GM18520 (cell line): ENCODE measurements at regions not wholly inside any gene's neighbourhood (a gene's known extent, or its start where the extent isn't known, plus 50 kb on each side); places are given as distances from the start of the nearest gene placed in this dataset.

ENCODE experiments used
- ATAC-seq: cut with Tn5 transposase; IDR thresholded peaks from one replicate; pipeline ENCODE4 v1.9.1; 2021; ENCODE audit not compliant: unreplicated experiment

DNA sequence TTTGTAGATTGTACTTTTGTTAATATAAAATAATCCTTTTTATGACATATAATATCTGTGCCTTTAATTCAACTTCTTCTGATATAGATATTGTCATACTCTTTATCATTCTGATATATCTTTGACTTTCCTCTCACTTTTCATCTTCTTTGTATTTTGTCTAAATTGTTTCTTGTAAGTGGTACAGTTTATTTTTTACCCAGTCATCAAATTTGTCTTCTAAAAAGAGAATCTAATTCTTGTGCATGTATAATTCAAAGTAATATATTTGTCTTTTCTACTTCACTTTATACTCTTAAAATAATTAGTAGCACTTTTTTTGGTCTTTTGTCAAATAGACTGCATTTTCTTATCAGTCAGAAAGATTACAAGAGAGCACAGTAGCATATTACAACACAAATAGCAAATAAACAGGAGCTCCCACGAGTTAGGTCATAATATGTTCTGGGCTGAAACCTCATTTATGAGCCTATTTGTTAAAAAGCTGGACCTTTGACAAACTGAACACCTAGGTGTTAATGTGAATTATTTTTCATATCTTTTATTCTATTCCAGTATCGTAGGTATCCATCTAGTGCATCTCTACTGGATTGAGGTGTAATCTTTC is 379.7 kb upstream of the B3GALT2 start:
- no peak for ATAC-seq

DNA sequence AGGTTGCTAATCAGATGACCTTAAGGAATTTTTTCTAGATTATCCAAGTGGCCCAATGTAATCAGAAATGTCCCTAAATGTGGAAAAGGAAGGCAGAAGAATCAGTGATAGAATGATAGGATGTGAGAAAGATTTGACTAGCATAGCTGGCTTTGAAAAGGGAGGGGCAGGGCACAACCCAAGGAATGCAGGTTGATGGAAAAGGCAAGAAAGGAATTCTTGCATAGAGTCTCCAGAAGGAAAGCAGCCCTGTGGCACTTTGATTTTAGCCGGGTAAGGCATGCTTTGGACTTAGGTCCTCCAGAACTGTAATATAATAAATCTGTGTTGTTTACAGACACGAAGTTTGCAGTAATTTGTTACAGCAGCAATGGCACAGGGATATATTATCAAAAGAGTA is 375.7 kb upstream of the B3GALT2 start:
- ATAC-seq: no peak

DNA sequence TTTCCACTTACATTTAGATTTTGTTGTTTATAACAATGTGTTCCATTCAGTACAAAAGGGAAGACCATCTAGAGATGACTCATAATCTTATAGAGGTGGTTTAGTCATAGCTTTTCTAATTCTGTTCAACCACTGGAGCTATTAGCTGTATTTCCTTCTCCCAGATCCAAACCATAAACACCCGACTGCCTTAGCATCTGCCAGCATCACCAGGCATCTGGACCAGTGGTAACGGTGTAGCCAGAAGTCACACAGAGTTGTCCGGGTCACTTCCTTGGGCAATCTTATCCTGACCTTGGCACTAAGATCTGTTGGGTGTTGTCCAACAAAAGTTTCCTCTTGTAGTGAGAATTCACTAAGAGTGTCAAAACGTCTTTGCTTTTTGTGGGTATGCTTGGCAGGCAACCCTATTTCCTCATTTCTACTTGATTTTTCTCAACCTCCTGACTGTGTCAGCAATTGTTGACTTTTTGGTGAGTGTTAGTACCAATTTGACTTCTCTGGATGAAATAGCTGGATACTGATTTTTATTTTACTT is 372.1 kb upstream of the B3GALT2 start:
- no peak for ATAC-seq

DNA sequence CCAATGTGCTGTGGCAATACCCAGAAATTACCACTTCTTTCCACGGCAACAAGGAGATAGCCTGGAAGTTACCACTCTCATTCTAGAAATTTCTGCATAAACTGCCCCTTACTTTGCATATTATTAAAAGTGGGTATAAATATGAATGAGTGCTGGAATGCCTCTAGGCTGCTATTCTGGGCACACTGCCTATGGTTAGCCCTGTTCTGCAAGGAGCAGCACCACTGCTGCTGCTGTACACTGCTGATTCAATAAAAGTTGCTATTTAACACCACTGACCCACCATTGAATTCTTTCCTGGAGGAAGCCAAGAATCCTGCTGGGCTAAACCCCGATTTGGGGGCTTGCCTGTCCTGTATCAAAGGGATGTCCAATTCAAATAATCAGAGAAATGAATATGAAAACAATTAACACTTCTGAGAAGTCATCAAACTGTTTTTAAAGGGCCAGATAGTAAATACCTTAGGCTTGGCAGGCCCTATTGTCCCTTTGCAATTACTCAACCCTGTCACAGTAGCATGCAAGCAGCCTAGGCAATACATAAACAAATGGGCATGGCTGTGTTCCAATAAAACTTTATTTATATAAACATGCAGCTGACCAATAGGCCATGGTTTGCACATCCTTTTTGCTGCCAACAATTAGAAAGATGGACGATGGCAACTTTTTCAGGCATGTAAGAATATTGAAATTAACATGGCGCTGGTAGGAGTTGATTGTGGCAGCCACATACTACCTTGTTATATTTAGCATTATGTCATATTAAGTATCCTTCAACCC is 369.4 kb upstream of the B3GALT2 start:
- ATAC-seq: no peak

DNA sequence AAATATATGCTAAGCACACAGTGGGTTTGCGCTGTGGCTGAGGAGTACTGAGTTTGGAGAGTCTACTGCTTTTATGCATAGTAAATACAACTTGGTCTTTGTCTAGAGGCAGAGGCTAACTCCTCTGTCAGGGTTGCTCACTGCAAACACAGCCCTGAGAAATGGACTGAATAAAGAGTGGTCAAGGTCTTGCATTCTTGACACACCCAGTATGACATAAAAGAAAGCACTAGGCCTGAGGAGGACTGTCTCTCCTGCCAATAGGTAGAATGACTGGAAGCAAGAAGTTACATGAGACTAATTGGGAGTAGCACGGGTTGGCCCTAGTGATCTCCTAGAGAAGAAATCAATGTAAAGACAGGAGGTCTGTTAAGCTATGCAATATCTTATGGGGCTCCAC is 367.2 kb upstream of the B3GALT2 start:
- ATAC-seq: no peak

DNA sequence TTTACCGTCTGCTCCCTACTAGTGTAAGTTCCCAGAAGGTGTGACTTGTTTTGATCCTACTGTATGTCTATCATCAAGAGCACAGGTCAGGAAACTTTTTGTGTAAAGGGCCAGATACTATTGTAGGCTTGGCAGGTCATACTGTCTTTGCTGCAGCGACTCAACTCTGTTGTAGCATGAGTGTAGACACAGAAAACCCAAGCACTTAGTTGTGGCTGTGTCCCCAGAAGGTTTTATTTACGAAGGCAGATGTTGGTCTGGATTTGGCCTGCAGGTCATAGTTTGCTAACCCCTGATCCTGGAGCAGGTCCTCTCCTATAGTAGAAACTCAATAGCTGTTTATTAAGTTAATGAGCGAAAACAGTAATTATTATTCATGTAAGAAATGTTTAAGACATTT is 365.9 kb upstream of the B3GALT2 start:
- ATAC-seq: no peak

DNA sequence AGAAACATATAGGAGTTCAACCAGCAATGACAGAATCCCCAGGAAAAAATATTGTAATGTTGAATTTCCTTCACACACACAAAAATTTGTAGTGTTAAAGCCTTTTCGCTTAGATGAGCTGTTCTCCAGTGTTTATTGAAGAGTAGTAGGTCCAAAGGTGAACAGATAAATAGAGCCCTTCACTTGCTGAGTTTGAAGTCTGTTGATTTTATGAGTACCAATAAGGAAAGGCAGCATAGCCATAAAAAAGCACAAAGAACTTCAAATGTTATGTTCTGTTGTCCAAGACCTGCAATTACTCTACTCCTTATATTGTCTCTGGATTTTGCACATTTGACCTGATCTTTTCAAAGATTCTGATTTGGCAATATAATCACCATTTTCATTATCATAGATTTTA is 362.7 kb upstream of the B3GALT2 start:
- no peak for ATAC-seq

DNA sequence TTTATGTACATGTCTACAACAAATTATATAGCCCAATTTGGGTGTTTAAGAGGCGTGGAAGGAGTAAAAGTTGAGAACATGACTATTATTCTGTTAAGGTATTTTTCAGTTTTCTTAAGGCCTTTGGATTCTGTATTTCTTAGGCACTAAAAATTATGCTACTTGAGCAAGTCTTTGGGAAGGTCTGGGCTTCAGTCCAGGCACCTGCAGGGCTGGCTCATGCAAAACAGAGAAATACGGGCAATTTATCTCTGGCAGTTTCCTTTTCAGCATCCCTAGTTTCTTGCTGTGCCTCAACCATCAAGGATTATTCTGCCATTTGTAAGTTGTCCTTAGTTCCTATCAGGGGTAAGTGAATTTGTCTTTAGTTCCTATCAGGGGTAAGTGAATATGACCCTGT is 358.8 kb upstream of the B3GALT2 start:
- no peak for ATAC-seq

DNA sequence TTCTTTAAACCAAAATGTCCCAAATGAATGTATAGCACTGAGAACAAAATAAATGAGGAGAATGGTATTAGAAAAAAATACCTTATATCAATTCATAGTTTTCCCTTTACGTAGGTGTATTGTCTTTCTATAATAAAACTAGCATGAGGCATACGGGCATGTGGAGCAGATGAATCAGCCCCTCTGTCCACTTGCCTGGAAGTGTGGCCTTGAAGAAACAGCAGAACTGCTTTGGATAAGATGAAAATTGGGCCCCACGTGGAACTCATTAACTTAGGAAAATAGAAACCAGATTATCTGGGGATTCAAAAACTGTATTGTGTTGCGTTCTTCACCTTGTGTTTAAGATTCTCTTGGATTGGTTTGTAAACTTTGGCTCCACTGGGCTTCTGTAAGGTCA is 356.8 kb upstream of the B3GALT2 start:
- no peak for ATAC-seq

DNA sequence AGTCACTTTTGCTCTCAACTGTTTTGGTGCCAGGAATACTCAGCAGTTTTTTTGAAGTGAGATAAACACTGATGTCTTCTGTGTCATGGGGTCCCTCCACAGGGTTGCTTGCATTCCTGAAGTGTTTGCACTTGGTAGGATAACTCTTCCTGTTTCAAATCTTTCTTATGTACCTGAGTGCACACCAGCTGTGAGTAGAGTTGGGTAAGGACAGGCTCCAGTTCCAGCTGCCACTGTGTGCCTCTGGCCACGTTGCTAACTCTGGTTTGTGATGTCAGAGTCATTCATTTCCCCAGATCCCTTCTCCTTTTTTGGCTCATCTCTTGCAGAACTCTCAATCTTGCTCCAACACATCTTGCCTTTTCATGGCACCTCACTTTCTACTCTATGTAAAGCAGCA is 356.3 kb upstream of the B3GALT2 start:
- no peak for ATAC-seq

DNA sequence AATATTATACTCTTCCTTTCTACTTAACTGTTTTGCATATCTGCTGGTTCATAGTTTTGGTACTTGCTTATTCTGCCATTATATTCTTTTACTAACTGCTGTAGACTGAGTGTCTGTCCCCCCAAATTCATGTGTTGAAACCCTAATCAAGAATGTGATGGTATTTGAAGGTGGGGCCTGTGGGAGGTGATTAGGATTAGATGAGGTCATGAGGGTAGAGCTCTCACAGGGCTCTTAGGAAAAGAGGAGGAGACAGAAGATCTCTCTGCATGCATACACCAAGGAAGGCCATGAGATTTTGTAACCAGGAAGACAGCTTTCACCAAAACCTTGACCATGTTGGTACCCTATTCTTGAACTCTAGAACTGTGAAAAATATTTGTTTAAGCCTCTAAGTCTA is 354.1 kb upstream of the B3GALT2 start:
- no peak for ATAC-seq

DNA sequence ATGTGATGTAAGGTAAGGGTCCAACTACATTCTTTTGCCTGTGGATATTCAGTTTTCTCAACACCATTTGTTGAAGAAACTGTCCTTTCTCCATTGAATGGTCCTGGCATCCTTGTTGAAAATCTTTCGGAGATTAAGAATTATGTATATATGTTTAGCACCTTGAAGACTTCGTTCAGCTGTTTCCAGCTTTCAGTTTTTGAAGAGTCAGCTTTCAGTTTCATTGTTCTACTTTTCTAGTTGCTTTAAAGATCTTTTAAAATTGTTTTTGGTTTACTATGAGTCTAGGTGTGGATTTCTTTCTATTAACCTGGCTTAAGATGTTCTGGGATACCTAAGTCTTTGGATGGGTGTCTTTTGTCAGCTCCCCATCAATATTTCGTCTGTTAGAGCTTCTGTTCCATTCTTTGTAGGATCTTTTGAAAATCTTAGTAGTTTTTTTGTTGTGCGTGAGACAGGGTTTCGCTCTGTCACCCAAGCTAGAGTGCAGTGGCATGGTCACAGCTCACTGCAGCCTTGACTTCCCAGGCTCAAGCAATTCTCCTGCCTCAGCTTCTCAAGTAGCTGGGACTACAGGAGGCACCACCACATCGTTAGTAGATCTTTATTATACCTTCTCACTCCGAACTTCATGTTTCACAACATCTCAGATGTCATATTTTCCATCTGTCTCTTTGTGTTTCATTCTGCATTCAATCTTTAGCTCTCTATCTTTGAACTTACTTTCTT is 353.5 kb upstream of the B3GALT2 start:
- peak; percentile 36 for ATAC-seq

DNA sequence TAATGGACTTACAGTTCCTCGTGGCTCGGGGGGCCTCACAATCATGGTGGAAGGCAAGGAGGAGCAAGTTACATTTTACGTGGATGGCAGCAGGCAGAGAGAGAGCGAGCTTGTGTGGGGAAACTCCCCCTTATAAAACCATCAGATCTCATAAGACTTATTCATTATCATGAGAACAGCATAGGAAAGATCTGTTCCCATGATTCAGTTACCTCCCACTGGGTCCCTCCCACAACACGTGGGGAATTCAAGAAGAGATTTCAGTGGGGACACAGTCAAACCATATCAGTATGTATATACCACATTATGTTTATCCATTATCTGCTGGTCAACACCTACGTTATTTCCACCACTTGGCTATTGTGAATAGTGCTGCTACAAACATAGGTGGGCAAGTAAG is 352.3 kb upstream of the B3GALT2 start:
- no peak for ATAC-seq

DNA sequence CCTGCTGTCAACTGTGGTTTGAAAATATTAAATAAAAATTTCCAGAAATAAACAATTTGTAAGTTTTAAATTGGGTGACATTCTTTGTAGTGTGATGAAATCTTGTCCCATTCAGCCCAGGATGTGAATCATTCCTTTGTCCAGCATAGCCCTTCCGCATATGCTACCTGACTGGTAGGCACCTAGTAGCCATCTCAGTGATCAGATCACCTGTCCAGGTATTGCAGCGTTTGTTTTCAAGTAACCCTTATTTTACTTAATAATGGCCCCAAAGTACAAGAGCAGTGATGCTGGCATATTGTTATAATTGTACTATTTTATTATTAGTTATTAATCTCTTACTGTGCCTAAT is 351.6 kb upstream of the B3GALT2 start:
- ATAC-seq: peak; percentile 2

DNA sequence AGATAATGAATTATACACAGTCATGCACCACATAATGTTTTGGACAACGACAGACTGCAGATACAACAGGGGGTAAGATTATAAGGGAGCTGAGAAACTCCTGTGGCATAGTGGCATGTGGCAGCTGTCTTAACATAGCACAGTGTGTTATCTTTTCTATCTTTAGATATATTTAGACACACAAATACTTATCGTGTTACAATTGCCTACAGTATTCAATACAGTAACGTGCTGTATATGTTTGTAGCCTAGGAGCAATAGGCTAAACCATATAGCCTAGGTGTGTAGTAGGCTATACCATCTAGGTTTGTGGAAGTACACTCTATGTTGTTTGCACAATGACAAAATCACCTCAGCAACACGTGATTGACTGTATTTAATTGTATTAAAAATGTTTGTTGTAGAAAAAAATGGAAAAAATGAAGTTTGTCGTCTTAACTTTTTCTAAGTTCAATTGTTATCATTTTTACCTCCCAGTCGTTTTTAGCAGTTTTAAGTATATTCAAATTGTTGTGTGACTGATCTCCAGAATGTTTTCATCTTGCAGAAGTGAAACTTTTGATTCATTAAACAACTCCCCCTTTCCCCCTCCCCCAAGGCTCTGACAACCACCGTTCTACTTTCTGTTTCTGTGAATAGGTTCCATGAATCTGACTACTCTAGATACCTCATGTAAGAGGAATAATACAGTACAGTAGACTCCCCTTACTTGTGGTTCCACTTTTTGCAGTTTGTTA is 351.0 kb upstream of the B3GALT2 start:
- ATAC-seq: peak; percentile 73

DNA sequence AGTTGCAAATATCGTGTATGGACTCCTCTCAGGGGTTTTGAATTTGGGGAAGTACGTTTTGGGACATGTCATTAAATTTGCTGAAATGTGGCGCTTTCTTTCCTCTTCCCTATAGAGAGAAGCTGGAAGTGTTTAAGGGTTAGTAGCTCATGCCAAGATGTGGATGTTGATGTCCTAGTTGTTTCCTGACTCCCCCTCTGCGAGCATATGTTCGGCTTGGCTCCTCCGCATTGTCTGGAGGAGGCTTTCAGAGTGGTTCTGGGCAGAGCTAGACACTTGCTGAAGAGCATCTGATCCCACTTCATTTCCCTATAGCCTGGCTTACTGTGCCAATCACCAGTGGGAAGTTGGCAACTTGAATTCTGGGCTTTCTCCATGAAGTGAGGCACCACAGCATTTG is 347.4 kb upstream of the B3GALT2 start:
- no peak for ATAC-seq

DNA sequence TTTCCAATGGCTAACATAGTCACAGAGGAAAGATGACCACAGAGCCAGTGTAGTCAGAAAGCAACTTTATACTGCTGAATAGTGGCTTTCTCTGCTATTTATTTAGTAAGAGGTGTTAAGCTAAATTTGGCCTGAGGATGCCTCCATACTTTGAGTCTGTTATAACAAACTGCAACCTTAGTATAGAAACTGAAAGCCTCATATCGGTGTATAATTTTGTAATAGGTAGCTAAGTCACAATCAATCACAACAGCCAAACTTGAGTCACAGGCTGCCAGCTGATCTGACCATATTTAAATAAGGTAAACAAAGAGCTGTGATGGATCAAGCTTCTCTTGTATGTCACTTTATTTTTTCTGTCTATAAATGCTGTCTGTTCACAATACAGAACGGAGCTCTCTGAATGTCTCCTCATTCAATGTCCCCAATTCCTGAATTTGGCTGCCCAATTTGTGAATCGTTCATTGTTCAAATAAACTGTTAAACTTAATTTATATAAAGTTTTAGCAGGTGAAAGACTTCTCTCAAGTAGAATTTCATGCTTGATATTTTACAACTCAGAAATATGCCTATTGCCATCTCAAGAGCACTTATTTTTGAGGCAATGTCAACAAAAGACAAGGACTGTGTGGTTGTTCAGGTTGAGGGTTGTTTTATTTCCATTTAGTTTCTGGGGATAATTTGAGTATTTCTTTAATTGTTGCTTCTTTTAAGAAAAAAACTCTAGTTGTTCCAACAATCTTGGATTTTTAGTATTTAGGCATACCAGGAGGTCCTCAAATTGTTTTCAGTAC is 339.7 kb upstream of the B3GALT2 start:
- peak; percentile 97 for ATAC-seq

DNA sequence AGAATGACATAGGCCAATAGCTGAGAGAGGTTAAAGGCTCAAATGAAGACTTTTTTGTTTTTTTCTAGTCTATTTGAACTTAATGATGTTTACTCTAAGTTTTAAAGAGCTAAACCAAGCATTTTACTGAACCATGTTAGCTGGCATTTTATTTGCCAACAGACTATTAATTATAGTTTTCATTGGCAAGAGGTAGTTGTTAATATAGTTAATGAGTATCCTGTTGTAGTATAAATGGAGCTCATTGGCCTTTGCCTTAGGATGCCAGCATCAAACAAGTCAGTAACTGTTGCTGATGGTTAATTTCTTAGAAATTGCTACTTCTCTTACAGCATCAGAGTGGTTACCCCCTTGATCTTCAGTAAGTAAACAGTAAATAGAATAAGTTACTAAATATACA is 339.0 kb upstream of the B3GALT2 start:
- no peak for ATAC-seq

DNA sequence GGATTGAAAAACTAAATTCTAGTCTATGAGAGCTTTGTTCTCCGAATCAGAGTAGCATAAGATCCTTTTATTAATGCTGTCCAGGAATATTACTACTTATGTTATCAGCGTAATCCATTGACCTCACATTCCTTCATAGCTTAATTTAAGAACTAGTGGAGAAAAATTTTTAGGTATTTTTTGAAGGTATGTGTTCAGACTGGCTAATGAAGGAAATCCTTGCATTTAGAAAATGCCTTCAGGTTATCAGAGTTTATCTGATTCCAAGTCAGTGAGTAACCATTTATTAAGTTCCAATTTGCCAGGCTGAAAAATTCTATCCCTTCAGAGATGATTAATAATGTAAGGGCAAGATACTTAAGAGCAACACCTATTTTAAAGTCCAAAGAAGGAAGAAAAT is 338.2 kb upstream of the B3GALT2 start:
- ATAC-seq: no peak

DNA sequence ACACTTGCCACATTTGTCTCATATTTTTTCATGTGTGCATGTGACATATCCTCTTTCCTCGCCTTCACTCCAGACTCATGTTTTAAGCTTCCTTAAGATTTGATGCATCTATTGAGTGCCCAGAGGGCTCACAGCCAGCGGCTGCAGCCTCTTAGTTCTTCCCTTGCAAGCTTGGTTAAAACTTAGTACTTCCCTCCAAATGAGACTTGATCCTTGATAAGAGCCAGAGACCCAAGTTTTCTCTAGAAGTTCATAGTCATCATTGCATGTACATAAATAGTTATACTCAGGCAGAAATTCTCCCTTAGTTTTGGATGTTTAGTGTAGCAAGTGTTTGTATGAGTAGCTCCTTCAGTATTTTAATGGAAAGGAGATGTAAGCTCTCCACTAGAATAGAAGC is 337.6 kb upstream of the B3GALT2 start:
- no peak for ATAC-seq

DNA sequence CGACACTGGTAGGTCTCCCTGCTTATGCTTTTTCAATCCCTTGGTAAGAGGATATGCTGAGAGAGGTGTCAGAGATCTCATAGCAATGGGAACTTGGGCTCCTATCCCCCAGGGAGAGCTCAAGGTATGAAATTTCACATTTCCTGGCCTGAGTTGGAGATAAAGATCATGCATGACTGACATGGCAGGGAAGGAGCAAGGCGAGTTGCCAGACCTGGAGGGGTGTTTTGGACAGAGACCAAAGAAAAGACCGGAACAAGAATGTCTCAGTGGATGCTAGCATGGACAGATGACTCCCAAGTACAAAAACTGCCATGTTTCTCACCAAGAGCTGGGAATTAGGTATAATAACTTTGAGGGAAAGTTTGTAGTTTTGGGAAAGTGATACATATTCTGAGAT is 334.1 kb upstream of the B3GALT2 start:
- ATAC-seq: no peak
